ENCODE measurements at regions not wholly inside any gene's neighbourhood (a gene's known extent, or its start where the extent isn't known, plus 50 kb on each side); places are given as distances from the start of the nearest gene placed in this dataset.
"Not testable (repeated sequence)": the region's sequence is repeated elsewhere in the genome, so short reads cannot be mapped to it uniquely, and the experiment has no call there.

- Mint-ChIP-seq H3K4me3 (no peak overlapping the region), H3K4me1 (peaks cover 26% of the 10 kb centered on the region), H3K27ac (no peak overlapping the region), H3K27me3 (no peaks in the 10 kb centered on the region), H3K9me3 (no peaks in the 10 kb centered on the region), H3K36me3 (no peaks in the 10 kb centered on the region)
- ATAC-seq = no peak
These were observed 81.0 kb upstream of the HTR4 start for GRCh38 chr5:148735301-148735835.

- H3K27ac Mint-ChIP-seq = peak overlapping the region; percentile 6
- H3K9me3 Mint-ChIP-seq = no peaks in the 10 kb centered on the region
- no peak for ATAC-seq
- peaks cover 11% of the 10 kb centered on the region for H3K4me1 Mint-ChIP-seq
- H3K36me3 Mint-ChIP-seq = no peaks in the 10 kb centered on the region
- H3K27me3 Mint-ChIP-seq = no peaks in the 10 kb centered on the region
- no peak overlapping the region for H3K4me3 Mint-ChIP-seq
These were observed 84.7 kb upstream of the HTR4 start for GRCh38 chr5:148739023-148739422.

- Mint-ChIP-seq H3K9me3 (peaks cover 2% of the 10 kb centered on the region), H3K36me3 (no peaks in the 10 kb centered on the region), H3K27me3 (no peaks in the 10 kb centered on the region), H3K4me1 (peaks cover 8% of the 10 kb centered on the region), H3K4me3 (no peak overlapping the region), H3K27ac (peak overlapping the region; percentile 6)
- no peak for ATAC-seq
These were observed 85.2 kb upstream of the HTR4 start for GRCh38 chr5:148739524-148739923.

- no peak for ATAC-seq
- peaks cover 2% of the 10 kb centered on the region for H3K9me3 Mint-ChIP-seq
- no peak overlapping the region for H3K4me3 Mint-ChIP-seq
- no peaks in the 10 kb centered on the region for H3K27me3 Mint-ChIP-seq
- no peaks in the 10 kb centered on the region for H3K36me3 Mint-ChIP-seq
- H3K4me1 Mint-ChIP-seq = peaks cover 8% of the 10 kb centered on the region
- H3K27ac Mint-ChIP-seq = no peak overlapping the region
These were observed 85.9 kb upstream of the HTR4 start for GRCh38 chr5:148740079-148740858.

GRCh38 chr5:148740966-148741742 lies 85.3 kb upstream of the ADRB2 start:
- peaks cover 2% of the 10 kb centered on the region for H3K9me3 Mint-ChIP-seq
- H3K4me3 Mint-ChIP-seq = no peak overlapping the region
- no peak for ATAC-seq
- H3K27me3 Mint-ChIP-seq = no peaks in the 10 kb centered on the region
- H3K27ac Mint-ChIP-seq = no peak overlapping the region
- H3K4me1 Mint-ChIP-seq = peaks cover 8% of the 10 kb centered on the region
- H3K36me3 Mint-ChIP-seq = no peaks in the 10 kb centered on the region

- not testable (repeated sequence) for H3K36me3 Mint-ChIP-seq, H3K9me3 Mint-ChIP-seq, H3K27ac Mint-ChIP-seq, H3K27me3 Mint-ChIP-seq, H3K4me3 Mint-ChIP-seq, ATAC-seq
- H3K4me1 Mint-ChIP-seq = peaks cover 10% of the 10 kb centered on the region
These were observed 84.6 kb upstream of the ADRB2 start for GRCh38 chr5:148741766-148742165.

GRCh38 chr5:148744380-148744779 lies 82.0 kb upstream of the ADRB2 start:
- not testable (repeated sequence) for H3K4me3 Mint-ChIP-seq, H3K27me3 Mint-ChIP-seq, H3K9me3 Mint-ChIP-seq, H3K36me3 Mint-ChIP-seq, H3K27ac Mint-ChIP-seq, ATAC-seq
- H3K4me1 Mint-ChIP-seq = peaks cover 22% of the 10 kb centered on the region

GRCh38 chr5:148746826-148747535 lies 79.4 kb upstream of the ADRB2 start:
- peak; percentile 83 for ATAC-seq
- Mint-ChIP-seq H3K9me3 (peaks cover 2% of the 10 kb centered on the region), H3K36me3 (no peaks in the 10 kb centered on the region), H3K4me3 (peak overlapping the region; percentile 18), H3K27ac (peak overlapping the region; percentile 23), H3K4me1 (peaks cover 13% of the 10 kb centered on the region), H3K27me3 (no peaks in the 10 kb centered on the region)

- H3K27ac Mint-ChIP-seq = peak overlapping the region; percentile 23
- H3K27me3 Mint-ChIP-seq = no peaks in the 10 kb centered on the region
- H3K36me3 Mint-ChIP-seq = no peaks in the 10 kb centered on the region
- H3K9me3 Mint-ChIP-seq = peaks cover 2% of the 10 kb centered on the region
- peaks cover 13% of the 10 kb centered on the region for H3K4me1 Mint-ChIP-seq
- no peak overlapping the region for H3K4me3 Mint-ChIP-seq
- no peak for ATAC-seq
These were observed 78.9 kb upstream of the ADRB2 start for GRCh38 chr5:148747536-148747906.

GRCh38 chr5:148748702-148749392 lies 77.6 kb upstream of the ADRB2 start:
- no peaks in the 10 kb centered on the region for H3K27me3 Mint-ChIP-seq
- H3K4me1 Mint-ChIP-seq = peaks cover 13% of the 10 kb centered on the region
- ATAC-seq = no peak
- no peak overlapping the region for H3K4me3 Mint-ChIP-seq
- peaks cover 11% of the 10 kb centered on the region for H3K9me3 Mint-ChIP-seq
- H3K36me3 Mint-ChIP-seq = no peaks in the 10 kb centered on the region
- H3K27ac Mint-ChIP-seq = no peak overlapping the region

GRCh38 chr5:148750614-148751013 lies 75.8 kb upstream of the ADRB2 start:
- Mint-ChIP-seq H3K27me3 (no peaks in the 10 kb centered on the region), H3K9me3 (peaks cover 12% of the 10 kb centered on the region), H3K27ac (no peak overlapping the region), H3K4me1 (peaks cover 13% of the 10 kb centered on the region), H3K4me3 (no peak overlapping the region), H3K36me3 (no peaks in the 10 kb centered on the region)
- ATAC-seq = no peak

GRCh38 chr5:148751025-148751424 lies 75.4 kb upstream of the ADRB2 start:
- Mint-ChIP-seq H3K27ac (no peak overlapping the region), H3K36me3 (peaks cover 2% of the 10 kb centered on the region), H3K4me3 (no peak overlapping the region), H3K4me1 (peaks cover 13% of the 10 kb centered on the region), H3K27me3 (no peaks in the 10 kb centered on the region), H3K9me3 (peaks cover 15% of the 10 kb centered on the region)
- ATAC-seq = no peak

GRCh38 chr5:148752375-148752774 lies 74.0 kb upstream of the ADRB2 start:
- H3K4me1 Mint-ChIP-seq, ATAC-seq, H3K36me3 Mint-ChIP-seq, H3K4me3 Mint-ChIP-seq, H3K27me3 Mint-ChIP-seq, H3K27ac Mint-ChIP-seq: not testable (repeated sequence)
- peaks cover 25% of the 10 kb centered on the region for H3K9me3 Mint-ChIP-seq

- no peaks in the 10 kb centered on the region for H3K4me1 Mint-ChIP-seq
- H3K27me3 Mint-ChIP-seq = no peaks in the 10 kb centered on the region
- no peak overlapping the region for H3K4me3 Mint-ChIP-seq
- ATAC-seq = no peak
- no peak overlapping the region for H3K27ac Mint-ChIP-seq
- peaks cover 23% of the 10 kb centered on the region for H3K9me3 Mint-ChIP-seq
- H3K36me3 Mint-ChIP-seq = peaks cover 7% of the 10 kb centered on the region
These were observed 67.3 kb upstream of the ADRB2 start for GRCh38 chr5:148759101-148759500.
